Astrocyte (in vitro differentiated cells and primary cell): ENCODE measurements at regions not wholly inside any gene's neighbourhood (a gene's known extent, or its start where the extent isn't known, plus 50 kb on each side); places are given as distances from the start of the nearest gene placed in this dataset.

Experiments
- DNase-seq: peaks from one replicate; pipeline ENCODE4 v3.0.0-alpha.2; 2010; ENCODE audit warnings: low read depth
- FAIRE-seq: peaks from 2 replicates; lab custom pipeline; 2011; peaks lifted over from hg19 to GRCh38; lab: Jason Lieb, UNC
- H2AFZ ChIP-seq: 2 replicates; pipeline ENCODE4 v1.6.0; 2012; ENCODE audit warnings: low read depth, low read length, inconsistent platforms
- H3K27ac ChIP-seq: 2 replicates; pipeline ENCODE4 v1.5.1; 2011; ENCODE audit warnings: low read depth, low read length, inconsistent platforms
- H3K27me3 ChIP-seq: 2 replicates; pipeline ENCODE4 v1.6.0; 2011; ENCODE audit warnings: low read length, inconsistent platforms; ENCODE audit not compliant: insufficient read depth
- H3K36me3 ChIP-seq: 2 replicates; pipeline ENCODE4 v1.5.1; 2011; ENCODE audit warnings: low read length, inconsistent platforms; ENCODE audit not compliant: insufficient read depth
- H3K4me1 ChIP-seq: 2 replicates; pipeline ENCODE4 v1.5.1; 2011; ENCODE audit warnings: low read length, inconsistent platforms; ENCODE audit not compliant: insufficient read depth
- H3K4me2 ChIP-seq: 2 replicates; pipeline ENCODE4 v1.6.0; 2012; ENCODE audit warnings: low read length, inconsistent platforms
- H3K4me3 ChIP-seq: 2 replicates; pipeline ENCODE4 v1.5.1; 2011; ENCODE audit warnings: low read depth, mild to moderate bottlenecking, low read length, inconsistent platforms; ENCODE audit not compliant: insufficient read depth
- H3K79me2 ChIP-seq: 2 replicates; pipeline ENCODE4 v1.6.0; 2012; ENCODE audit warnings: mild to moderate bottlenecking, low read length, inconsistent platforms; ENCODE audit not compliant: insufficient read depth
- H3K9ac ChIP-seq: 2 replicates; pipeline ENCODE4 v1.6.0; 2012; ENCODE audit warnings: mild to moderate bottlenecking, low read length, inconsistent platforms
- H3K9me3 ChIP-seq: 2 replicates; pipeline ENCODE4 v1.5.1; 2012; ENCODE audit warnings: low read depth, mild to moderate bottlenecking, low read length, inconsistent platforms; ENCODE audit not compliant: insufficient read depth
- H4K20me1 ChIP-seq: 2 replicates; pipeline ENCODE4 v1.6.0; 2012; ENCODE audit warnings: low read length, inconsistent platforms; ENCODE audit not compliant: insufficient read depth
- H3K27ac Mint-ChIP-seq: one replicate; pipeline ENCODE4 v1.8.0; 2021; ENCODE audit warnings: mild to moderate bottlenecking, mixed read lengths; ENCODE audit not compliant: unreplicated experiment
- H3K27me3 Mint-ChIP-seq: one replicate; pipeline ENCODE4 v1.8.0; 2021; ENCODE audit warnings: low read depth, mixed read lengths; ENCODE audit not compliant: unreplicated experiment
- H3K36me3 Mint-ChIP-seq: one replicate; pipeline ENCODE4 v1.8.0; 2021; ENCODE audit warnings: low read depth, mixed read lengths; ENCODE audit not compliant: unreplicated experiment
- H3K4me1 Mint-ChIP-seq: one replicate; pipeline ENCODE4 v1.8.0; 2021; ENCODE audit warnings: low read depth, mixed read lengths; ENCODE audit not compliant: unreplicated experiment
- H3K4me3 Mint-ChIP-seq: one replicate; pipeline ENCODE4 v1.8.0; 2021; ENCODE audit warnings: mild to moderate bottlenecking, moderate library complexity, mixed read lengths; ENCODE audit not compliant: unreplicated experiment
- H3K9me3 Mint-ChIP-seq: one replicate; pipeline ENCODE4 v1.8.0; 2021; ENCODE audit warnings: mild to moderate bottlenecking, mixed read lengths; ENCODE audit not compliant: unreplicated experiment
- CTCF ChIP-seq: IDR thresholded peaks from 2 replicates; pipeline ENCODE4 v1.5.1; 2011; ENCODE audit warnings: low read depth, mild to moderate bottlenecking, inconsistent platforms, low read length, moderate library complexity; ENCODE audit not compliant: insufficient read depth
- EZH2 ChIP-seq: IDR thresholded peaks from 2 replicates; pipeline ENCODE4 v1.6.1; 2012; ENCODE audit warnings: mild to moderate bottlenecking, low read length, inconsistent platforms; ENCODE audit not compliant: insufficient read depth

GRCh38 chrY:7920382-7920781 is 1008.8 kb upstream of the AMELY start:
- Histone ChIP-seq H3K4me2 (no peak overlapping the region), H3K9me3 (no peaks in the 10 kb centered on the region), H2AFZ (no peak overlapping the region), H3K36me3 (no peaks in the 10 kb centered on the region), H3K4me1 (no peaks in the 10 kb centered on the region), H3K79me2 (no peaks in the 10 kb centered on the region), H3K27ac (no peak overlapping the region), H3K4me3 (no peak overlapping the region), H3K27me3 (no peaks in the 10 kb centered on the region), H4K20me1 (no peaks in the 10 kb centered on the region), H3K9ac (no peak overlapping the region)
- Mint-ChIP-seq H3K27me3 (no peaks in the 10 kb centered on the region), H3K9me3 (no peaks in the 10 kb centered on the region), H3K4me3 (no peak overlapping the region), H3K4me1 (no peaks in the 10 kb centered on the region), H3K27ac (no peak overlapping the region), H3K36me3 (no peaks in the 10 kb centered on the region)
- FAIRE-seq (no peak), DNase-seq (no peak)
- TF ChIP-seq CTCF = no peak
- no peak for TF ChIP-seq EZH2

GRCh38 chrY:7888506-7888905 is 977.0 kb upstream of the AMELY start:
- no peak overlapping the region for H3K27ac ChIP-seq
- H3K4me1 ChIP-seq = no peaks in the 10 kb centered on the region
- peaks cover 9% of the 10 kb centered on the region for H3K27me3 Mint-ChIP-seq
- H3K4me3 Mint-ChIP-seq = no peak overlapping the region
- H3K4me3 ChIP-seq = no peak overlapping the region
- H3K36me3 ChIP-seq = no peaks in the 10 kb centered on the region
- H3K9ac ChIP-seq = no peak overlapping the region
- no peaks in the 10 kb centered on the region for H3K27me3 ChIP-seq
- no peak overlapping the region for H3K27ac Mint-ChIP-seq
- no peaks in the 10 kb centered on the region for H3K79me2 ChIP-seq
- H3K9me3 ChIP-seq = no peaks in the 10 kb centered on the region
- FAIRE-seq (no peak), DNase-seq (no peak)
- H3K4me1 Mint-ChIP-seq = no peaks in the 10 kb centered on the region
- H2AFZ ChIP-seq = no peak overlapping the region
- no peak overlapping the region for H3K4me2 ChIP-seq
- no peak for TF ChIP-seq CTCF
- no peak for TF ChIP-seq EZH2
- H4K20me1 ChIP-seq = no peaks in the 10 kb centered on the region
- H3K36me3 Mint-ChIP-seq = no peaks in the 10 kb centered on the region
- H3K9me3 Mint-ChIP-seq = no peaks in the 10 kb centered on the region

GRCh38 chrY:7881696-7882095 is 970.1 kb upstream of the AMELY start:
- no peaks in the 10 kb centered on the region for H4K20me1 ChIP-seq
- no peak overlapping the region for H3K27ac ChIP-seq
- Mint-ChIP-seq H3K4me1 (no peaks in the 10 kb centered on the region), H3K36me3 (no peaks in the 10 kb centered on the region), H3K27me3 (no peaks in the 10 kb centered on the region), H3K27ac (no peak overlapping the region), H3K9me3 (no peaks in the 10 kb centered on the region), H3K4me3 (no peak overlapping the region)
- no peaks in the 10 kb centered on the region for H3K4me1 ChIP-seq
- TF ChIP-seq CTCF = no peak
- no peak for TF ChIP-seq EZH2
- H3K9ac ChIP-seq = no peak overlapping the region
- DNase-seq (no peak), FAIRE-seq (no peak)
- H3K4me3 ChIP-seq = no peak overlapping the region
- no peak overlapping the region for H2AFZ ChIP-seq
- H3K79me2 ChIP-seq = no peaks in the 10 kb centered on the region
- H3K36me3 ChIP-seq = no peaks in the 10 kb centered on the region
- H3K27me3 ChIP-seq = no peaks in the 10 kb centered on the region
- H3K4me2 ChIP-seq = no peak overlapping the region
- no peaks in the 10 kb centered on the region for H3K9me3 ChIP-seq
